Umbilical cord (tissue), 1 donor: ENCODE measurements at regions not wholly inside any gene's neighbourhood (a gene's known extent, or its start where the extent isn't known, plus 50 kb on each side); places are given as distances from the start of the nearest gene placed in this dataset.

Source experiments
- DNase-seq: peaks from one replicate; pipeline ENCODE4 v3.0.0-alpha.2; 2015; ENCODE audit warnings: low spot score

DNA sequence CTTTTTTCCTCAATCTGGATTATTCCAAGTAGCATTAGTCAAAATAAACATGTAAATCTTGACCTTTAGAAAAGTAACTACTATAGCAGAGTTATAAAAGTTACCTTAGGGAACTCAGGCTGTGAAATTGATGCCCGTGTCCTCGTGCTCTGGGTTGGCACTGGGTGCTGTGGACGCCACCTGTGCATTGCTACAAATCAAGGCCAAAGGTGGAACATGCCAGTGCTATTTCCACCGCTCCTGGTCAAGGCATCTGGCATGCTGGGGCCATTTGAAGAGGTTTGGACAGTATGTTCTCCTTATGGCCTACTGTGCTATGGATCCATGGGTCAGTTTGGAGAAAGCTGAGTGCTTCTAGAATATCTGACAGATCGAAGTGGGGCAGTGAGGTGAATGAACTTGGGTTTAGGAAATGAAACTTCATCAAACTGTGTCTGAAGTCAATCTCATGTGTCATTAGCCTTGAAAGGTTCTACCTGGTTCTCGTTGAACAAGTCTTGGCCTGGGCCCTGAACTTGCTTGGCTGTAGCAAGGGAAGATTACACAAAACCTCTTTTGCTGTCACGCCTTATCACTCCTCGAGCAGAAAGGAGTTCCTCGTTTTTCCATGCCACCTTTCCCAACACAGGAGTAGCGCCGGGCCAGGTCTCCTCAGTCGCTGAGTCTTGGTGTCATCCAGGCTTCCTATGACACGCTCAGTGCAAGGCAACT lies 397.6 kb upstream of the RGMA start:
- DNase-seq, result no peak

DNA sequence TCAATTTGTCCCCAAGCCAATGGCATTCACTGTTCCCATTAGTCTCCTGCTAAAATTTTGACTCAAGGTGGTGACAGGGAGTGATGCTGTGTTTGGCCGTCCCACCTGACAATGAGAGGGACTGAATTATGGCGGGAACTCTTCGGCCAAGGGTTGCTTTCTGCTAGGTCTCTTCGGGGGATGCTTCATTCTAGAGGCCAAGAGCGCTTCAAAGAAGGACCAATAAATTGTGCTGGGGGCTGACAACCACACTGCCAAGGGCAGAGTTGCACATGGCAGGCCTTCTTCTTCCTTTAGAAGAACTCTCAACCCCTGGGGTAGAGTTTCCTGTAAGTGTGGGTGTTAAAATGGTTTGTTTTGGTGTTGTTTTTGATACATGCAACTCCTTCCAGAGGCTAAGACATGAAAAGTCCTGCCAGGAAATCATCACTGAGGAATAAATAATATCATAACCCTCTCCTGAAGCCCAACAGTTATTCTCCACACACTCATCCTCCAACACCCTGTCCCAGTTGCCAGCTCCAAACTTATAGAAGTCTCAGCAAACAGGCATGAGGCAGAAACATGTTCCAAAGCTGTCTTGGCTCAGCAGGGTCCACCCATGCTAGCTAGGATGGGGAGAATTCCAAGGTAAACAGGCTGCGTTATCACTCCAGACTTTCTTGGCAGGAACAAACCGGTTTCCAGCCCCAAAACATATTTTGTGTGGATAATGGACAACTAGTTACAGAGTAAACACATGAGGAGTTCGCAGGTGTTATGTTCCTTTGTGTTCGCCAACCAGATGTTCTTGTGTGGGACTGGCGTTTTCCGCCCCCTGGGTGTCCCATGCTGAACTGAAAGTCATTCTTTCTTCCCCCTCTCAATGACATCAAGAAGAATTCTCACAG lies 396.7 kb upstream of the RGMA start:
- no peak for DNase-seq

GRCh38 chr15:93483923-93484322 lies 394.9 kb upstream of the RGMA start:
- no peak for DNase-seq

DNA sequence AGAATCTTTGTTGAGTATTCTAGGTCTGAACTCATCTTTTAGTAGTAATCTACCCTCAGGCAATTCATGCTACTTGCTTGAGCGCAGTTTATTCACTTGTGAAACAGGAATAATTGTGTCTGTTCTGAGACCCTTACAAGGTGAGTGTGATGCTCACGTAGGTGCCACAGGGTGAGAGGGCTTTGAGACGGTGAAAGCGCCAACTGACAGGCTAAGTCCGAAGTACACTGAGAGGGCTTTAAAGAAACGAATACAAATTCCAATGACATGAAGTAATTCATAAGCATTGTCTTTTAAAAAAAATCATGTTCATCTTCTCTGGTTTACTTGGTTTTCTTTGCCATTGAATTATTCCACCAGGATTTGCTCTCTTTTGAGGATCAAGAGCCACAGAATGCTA lies 393.7 kb upstream of the RGMA start:
- peak; percentile 12 for DNase-seq

DNA sequence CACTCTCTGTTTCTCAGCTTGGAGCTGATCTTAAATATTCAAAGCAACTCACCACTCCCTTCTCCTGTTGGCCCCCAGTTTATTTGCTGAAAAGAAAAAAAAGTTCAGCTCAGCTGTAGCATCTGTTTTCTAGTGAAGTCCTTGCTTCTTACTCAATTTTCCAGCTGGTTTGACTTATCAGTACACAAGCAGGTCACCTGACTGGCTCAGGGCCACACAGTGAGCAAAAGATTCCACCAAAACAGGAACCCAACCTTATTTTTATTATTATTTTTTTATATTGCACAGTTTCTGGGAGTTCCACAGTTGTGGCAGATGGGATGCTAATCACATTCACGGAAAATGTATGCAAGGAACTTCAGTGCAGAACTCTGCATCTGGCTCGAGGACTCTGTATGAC lies 390.7 kb upstream of the RGMA start:
- DNase-seq, result peak; percentile 15

GRCh38 chr15:93478947-93479346 lies 389.9 kb upstream of the RGMA start:
- DNase-seq, result no peak

DNA sequence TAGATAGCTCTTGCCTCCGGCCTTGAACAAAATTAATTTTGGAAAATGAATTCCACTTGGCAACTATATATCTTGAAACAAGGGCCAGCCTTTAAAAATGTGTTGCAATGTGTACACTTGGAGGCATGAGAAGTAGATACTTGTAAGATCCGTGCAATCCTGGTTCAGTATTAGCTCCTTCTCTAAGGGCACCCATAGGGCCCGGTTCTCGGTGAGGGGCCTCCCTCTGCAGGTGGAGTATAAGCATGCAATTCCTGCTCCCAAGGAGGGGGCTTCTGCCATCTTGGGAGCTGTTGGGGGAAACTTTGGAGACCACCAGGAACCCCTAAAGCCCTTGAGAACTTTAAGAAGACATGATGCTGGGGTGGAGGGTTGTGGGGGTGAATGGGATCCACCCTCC lies 388.7 kb upstream of the RGMA start:
- no peak for DNase-seq

GRCh38 chr15:93477188-93477587 lies 388.2 kb upstream of the RGMA start:
- DNase-seq, result no peak

DNA sequence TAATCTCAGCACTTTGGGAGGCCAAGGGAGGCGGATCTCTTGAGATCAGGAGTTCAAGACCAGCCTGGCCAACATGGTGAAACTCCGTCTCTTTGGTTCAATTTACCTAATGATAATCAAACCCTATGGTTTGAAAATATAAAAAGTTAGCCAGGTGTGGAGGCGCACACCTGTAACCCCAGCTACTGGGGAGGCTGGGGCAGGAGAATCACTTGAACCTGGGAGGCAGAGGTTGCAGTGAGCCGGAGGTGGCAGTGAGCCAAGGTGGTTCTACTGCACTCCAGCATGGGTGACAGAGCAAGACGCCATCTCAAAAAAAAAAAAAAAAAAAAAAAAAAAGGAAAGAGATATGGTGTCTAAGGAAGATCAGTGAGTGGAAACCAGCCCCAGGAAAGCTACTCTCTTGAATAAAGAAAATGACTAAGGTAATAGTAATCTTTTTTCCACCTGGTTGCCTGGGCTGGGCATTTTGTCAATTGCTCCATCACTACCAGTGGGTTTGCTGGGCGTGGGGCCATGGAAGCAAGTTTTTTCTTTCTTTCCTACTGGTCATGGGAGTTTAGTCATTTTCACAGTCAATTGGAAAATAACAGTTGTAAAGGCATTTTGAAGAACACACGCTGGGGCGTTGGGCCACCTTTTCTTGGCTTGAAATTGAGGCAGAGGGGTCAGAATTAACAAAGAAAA lies 387.6 kb upstream of the RGMA start:
- DNase-seq, result no peak

DNA sequence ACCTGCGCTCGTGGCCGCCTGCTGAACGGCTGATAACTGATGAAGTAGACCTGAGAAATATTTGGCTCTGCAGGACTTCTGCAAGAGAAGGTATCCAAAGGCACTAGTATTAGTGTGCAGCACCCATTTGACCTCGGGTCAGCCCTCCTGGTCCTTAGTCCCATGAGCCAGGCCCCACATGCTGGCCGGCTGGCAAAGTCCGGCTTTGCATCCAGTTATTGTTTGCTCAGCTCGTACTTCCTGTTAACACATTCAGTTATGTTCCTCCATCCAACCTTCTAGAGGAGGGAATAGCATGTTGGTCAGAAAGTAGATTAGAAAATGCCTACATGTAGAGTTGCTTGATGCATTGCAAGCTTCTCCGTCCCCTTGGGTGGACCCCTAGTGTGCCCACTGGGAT lies 385.7 kb upstream of the RGMA start:
- no peak for DNase-seq

GRCh38 chr15:93469994-93470393 lies 381.0 kb upstream of the RGMA start:
- DNase-seq, result no peak

- DNase-seq, result no peak
Measured at GRCh38 chr15:93467337-93467736, 378.3 kb upstream of the RGMA start.

DNA sequence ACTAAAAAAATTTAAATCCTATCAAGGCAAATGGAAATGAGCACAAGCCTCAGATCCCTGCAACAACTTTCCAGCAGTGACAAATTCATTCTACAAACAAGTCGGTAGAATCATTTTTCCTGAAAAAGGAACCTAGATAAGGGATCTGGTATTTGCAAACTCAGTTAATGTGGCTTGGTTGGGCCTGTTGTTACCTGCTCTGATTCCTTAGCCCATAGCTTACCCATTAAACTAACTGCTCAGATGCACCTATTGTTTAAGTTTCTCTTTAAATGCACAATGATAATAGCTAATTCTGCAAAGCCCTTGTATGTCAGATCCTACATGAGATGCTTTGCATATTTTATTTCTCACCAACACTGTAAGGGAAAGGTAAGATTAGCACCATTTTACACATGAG lies 377.4 kb upstream of the RGMA start:
- DNase-seq, result peak; percentile 5

GRCh38 chr15:93462690-93463089 lies 373.7 kb upstream of the RGMA start:
- DNase-seq, result no peak

- DNase-seq, result no peak
Measured at GRCh38 chr15:93460717-93461116, 371.7 kb upstream of the RGMA start.

GRCh38 chr15:93459396-93459795 lies 370.4 kb upstream of the RGMA start:
- DNase-seq, result no peak

DNA sequence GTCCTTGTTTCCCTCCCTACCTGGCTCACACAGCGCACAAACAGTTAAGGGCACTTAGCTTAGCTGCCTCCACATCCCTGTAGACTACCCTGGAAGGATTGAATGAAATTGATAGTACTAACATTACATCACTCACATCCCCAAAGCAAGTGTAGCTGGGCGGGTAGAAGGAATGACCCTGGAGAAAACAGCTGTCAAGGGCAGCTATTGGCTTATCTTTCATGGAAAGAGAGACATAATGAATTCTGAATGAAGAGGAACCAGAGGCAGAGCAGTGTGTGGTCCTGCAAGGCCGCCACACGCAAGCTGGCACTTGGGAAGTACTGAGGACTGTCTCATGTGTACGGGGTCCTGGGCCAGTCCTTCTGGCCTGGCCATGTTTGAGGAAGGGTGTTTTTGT lies 369.6 kb upstream of the RGMA start:
- no peak for DNase-seq

GRCh38 chr15:93454788-93455187 lies 365.8 kb upstream of the RGMA start:
- no peak for DNase-seq

DNA sequence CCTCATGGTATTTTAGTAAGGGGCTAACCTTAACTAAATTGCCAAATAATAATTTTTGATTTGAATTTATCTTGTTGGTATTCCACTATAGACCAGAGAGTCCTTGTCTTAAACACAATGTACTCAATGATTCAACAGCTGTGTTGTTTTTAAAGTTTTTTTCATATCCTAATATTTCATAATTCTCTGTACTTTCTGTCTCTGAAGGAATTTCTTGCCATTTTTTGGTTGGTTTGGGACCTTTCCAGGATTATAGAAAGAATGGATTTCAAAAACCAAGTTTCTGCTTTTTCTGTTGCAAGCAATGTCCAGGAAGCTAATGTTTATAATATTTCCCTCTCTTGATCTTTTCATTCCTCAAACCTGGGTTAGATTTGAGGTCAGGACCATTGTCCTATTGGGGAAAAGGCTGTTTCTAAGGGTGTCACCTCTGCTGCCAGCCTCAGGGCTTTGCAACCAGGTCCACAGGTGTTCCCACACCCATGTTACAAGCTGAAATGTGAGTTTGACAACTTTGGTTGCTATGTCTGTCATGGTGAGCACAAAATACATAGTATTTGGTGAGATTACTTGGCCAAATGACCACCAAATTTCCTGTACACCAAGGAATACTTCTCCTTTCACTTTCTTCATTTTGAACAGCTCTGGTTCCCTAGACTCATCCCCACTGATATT lies 363.7 kb upstream of the RGMA start:
- DNase-seq, result no peak

DNA sequence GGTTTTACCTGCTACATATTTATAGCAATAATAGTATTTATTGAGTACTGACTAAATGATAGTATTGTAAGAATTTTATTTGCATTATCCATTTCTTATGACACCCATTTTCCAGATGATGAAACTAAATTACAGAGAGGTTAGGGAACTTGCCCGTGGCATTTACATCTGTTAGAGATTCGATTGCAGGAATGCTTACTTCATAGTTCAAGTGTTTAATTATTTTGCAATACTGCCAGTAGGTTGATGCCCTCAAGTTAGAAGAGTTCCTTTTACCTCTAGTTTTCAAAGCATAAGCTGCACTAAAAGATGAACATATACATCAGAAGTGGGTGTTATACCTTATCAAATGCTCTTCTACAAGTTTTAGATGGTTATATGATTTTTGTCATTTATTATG lies 362.8 kb upstream of the RGMA start:
- no peak for DNase-seq

- DNase-seq, result no peak
Measured at GRCh38 chr15:93451265-93451664, 362.3 kb upstream of the RGMA start.

DNA sequence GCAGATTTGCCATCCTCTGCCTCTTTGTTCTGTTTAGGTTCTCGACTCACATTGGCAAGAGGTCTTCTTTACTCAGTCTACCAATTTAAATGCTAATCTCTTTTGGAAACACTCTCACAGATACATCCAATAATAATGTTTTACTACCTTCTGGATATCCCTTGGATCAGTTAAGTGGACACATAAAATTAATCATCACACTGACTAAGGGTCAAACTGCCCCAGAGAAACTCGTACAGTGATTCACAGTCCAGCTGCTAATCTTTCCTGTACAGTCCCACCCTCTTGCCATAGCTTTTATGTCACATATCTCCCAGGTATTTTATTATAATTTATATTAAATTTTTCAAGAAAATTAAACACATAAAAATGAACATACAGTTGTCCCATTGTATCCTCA lies 360.8 kb upstream of the RGMA start:
- no peak for DNase-seq
